Cardiac fibroblast (primary cell): ENCODE measurements at regions not wholly inside any gene's neighbourhood (a gene's known extent, or its start where the extent isn't known, plus 50 kb on each side); places are given as distances from the start of the nearest gene placed in this dataset.

Source experiments
- DNase-seq, 2 donors: peaks; one replicate each; pipeline versions ENCODE4 v3.0.0 to v3.0.0-alpha.2; 2010; ENCODE audit warnings: low read depth in 2 of 2
- H3K4me3 ChIP-seq, 2 donors: replicated peaks in 1 of 2; 1 replicate in 1 of 2; 2 replicates in 1 of 2; pipeline ENCODE4 v1.5.1; 2011; ENCODE audit warnings: low read depth in 2 of 2, low read length in 2 of 2, mild to moderate bottlenecking in 2 of 2, moderate library complexity in 1 of 2
- CTCF ChIP-seq: IDR thresholded peaks from one replicate; pipeline ENCODE4 v1.5.1; 2011; ENCODE audit warnings: low read depth, mild to moderate bottlenecking, low read length, inconsistent platforms

DNA sequence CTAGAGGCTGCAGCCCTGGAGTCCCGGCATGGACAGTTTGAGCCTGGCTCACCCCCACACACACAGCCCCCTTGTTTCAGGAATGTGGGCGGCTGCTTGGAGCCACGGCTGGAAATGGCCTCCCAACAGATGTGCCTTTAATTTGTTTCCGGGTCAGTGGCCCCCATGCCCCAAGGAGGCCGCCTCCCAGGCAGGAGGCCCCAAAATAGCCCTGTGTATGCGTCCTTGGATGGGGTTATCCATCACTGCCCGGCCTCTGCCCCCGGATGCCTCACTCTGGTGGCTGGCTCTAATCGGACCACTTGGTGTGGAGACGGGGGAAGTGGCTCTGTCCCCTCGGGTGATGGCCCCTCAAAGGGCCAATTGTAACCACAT, 151.9 kb upstream of the MYCN start:
- DNase-seq: no peak
- no peak overlapping the region for H3K4me3 ChIP-seq
- no peak for TF ChIP-seq CTCF

GRCh38 chr2:15788830-15789229, 151.5 kb upstream of the MYCN start:
- no peak overlapping the region for H3K4me3 ChIP-seq
- no peak for DNase-seq
- no peak for TF ChIP-seq CTCF

DNA sequence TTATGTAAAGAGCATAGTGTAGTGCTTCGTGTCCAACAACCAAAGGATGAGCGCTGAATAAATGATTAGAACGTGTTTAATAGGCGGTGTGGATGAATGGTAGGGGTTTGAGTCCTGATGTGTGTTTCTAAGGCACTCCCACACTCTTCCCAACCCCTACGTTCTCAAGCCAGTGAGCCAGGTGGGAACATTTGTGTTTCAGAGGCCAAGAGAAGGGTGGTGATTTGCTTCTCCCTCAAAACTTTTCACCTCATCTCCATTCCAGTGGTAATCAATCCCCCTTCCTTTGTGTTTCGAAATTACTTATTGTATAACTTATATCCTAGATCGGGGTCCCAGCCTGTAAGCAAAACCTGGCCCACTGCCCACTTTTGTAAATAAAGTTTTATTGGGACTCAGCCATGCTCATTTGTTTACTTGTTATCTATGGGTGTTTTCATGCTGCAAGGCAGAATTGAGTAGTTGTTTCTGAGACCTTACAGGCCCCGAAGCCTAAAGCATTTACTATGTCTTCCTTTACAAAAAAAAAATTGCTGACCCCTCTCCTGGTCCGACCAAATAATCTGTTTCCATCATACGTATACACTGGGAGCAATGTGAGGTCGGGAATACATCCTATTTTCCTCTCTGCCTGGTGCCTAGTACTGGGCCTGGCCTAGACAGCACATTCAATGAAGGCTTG, 150.8 kb upstream of the MYCN start:
- no peak for TF ChIP-seq CTCF
- DNase-seq: no peak

DNA sequence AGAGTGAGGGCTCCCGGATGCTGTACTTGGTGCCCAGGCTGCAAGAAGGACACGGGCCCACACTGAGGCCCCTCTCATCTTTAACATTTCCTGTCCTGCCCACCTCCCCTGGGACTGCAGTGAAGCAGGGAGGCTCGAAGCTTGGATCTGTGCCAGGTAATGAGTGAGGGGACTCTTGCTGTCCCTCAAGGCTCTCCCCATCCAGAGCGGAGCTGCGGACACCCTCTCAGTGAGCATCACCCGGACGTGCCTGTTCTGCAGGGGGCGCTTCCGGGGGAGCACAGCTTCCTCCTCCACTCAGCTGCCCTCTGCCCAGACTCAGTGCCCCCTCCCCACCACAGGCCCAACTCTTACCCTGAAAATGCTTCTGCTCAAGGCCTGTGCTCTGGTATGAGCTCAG, 150.0 kb upstream of the MYCN start:
- DNase-seq: no peak
- no peak for TF ChIP-seq CTCF
- H3K4me3 ChIP-seq: no peak overlapping the region

More for the DNA sequence above, 150.8 kb upstream of the MYCN start:
- no peak overlapping the region for H3K4me3 ChIP-seq

DNA sequence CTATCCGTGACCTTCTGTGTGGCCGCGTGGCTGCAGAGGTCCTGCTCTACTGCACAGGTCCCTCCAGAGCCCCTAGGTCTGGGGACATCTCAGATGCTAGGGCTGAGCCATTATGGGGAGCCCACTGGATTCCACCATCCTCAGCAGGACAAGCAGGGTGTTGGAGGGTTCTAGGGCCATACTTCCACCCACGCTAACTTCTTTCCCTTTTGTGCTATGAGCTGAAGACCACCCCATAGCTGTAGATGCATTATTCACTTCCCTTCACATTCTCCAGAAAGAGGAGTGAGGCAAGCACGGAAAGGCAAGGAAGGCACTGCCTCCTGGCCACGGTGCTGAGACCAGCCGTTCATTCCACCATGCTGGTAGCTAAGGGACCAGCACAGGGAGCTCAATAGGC, 149.5 kb upstream of the MYCN start:
- no peak for TF ChIP-seq CTCF
- no peak for DNase-seq
- no peak overlapping the region for H3K4me3 ChIP-seq

GRCh38 chr2:15791294-15791693, 149.1 kb upstream of the MYCN start:
- no peak for TF ChIP-seq CTCF

GRCh38 chr2:15792331-15792730, 148.0 kb upstream of the MYCN start:
- no peak overlapping the region for H3K4me3 ChIP-seq
- no peak for TF ChIP-seq CTCF
- DNase-seq: no peak

More at GRCh38 chr2:15791294-15791693, 149.1 kb upstream of the MYCN start:
- H3K4me3 ChIP-seq: no peak overlapping the region
- DNase-seq: no peak
